DOHH2 (cell line): ENCODE measurements at regions not wholly inside any gene's neighbourhood (a gene's known extent, or its start where the extent isn't known, plus 50 kb on each side); places are given as distances from the start of the nearest gene placed in this dataset.
A peak's percentile ranks its signal among the peaks of the same experiment; 100 is the strongest.

Experiments used
- H3F3A ChIP-seq: fragments of 200-600 bp; sonication (generic), shearing (Covaris generic); 2 replicates; pipeline ENCODE4 v1.6.0; 2016; ENCODE audit warnings: antibody characterized with exemption, mild to moderate bottlenecking; ENCODE audit not compliant: control insufficient read depth, insufficient read depth
- H3K27ac ChIP-seq: fragments of 200-600 bp; sonication (generic); 2 replicates; pipeline ENCODE4 v1.5.1; 2014; ENCODE audit warnings: low read depth, mild to moderate bottlenecking, low read length, moderate library complexity
- H3K27me3 ChIP-seq: fragments of 200-600 bp; sonication (generic); 2 replicates; pipeline ENCODE4 v1.6.1; 2014; ENCODE audit warnings: mild to moderate bottlenecking, low read length, mixed read lengths; ENCODE audit not compliant: control insufficient read depth
- H3K36me3 ChIP-seq: fragments of 200-600 bp; sonication (generic); 2 replicates; pipeline ENCODE4 v1.6.1; 2014; ENCODE audit warnings: mild to moderate bottlenecking, low read length, moderate library complexity, mixed read lengths; ENCODE audit not compliant: control insufficient read depth
- H3K4me1 ChIP-seq: fragments of 200-600 bp; sonication (generic); 2 replicates; pipeline ENCODE4 v1.6.1; 2014; ENCODE audit warnings: mild to moderate bottlenecking, low read length, mixed read lengths; ENCODE audit not compliant: control insufficient read depth
- H3K4me2 ChIP-seq: fragments of 200-600 bp; sonication (generic); 2 replicates; pipeline ENCODE4 v1.6.0; 2014; ENCODE audit warnings: mild to moderate bottlenecking, low read length, moderate library complexity
- H3K4me3 ChIP-seq: fragments of 200-600 bp; sonication (generic); 2 replicates; pipeline ENCODE4 v1.5.1; 2014; ENCODE audit warnings: mild to moderate bottlenecking, low read length, mixed read lengths
- H3K79me2 ChIP-seq: fragments of 200-600 bp; sonication (generic); 2 replicates; pipeline ENCODE4 v1.6.1; 2014; ENCODE audit warnings: mild to moderate bottlenecking, low read length, mixed read lengths; ENCODE audit not compliant: control insufficient read depth
- H3K9me2 ChIP-seq: fragments of 200-600 bp; sonication (generic); replicated peaks from 2 replicates; pipeline ENCODE4 v1.6.1; 2014; ENCODE audit warnings: mild to moderate bottlenecking, low read length, mixed read lengths; ENCODE audit not compliant: control insufficient read depth
- H3K9me3 ChIP-seq: fragments of 200-600 bp; sonication (generic); 2 replicates; pipeline ENCODE4 v1.6.1; 2014; ENCODE audit warnings: antibody characterized with exemption, low read length, mixed read lengths; ENCODE audit not compliant: control insufficient read depth, insufficient read depth
- H4K20me1 ChIP-seq: fragments of 200-600 bp; sonication (generic); 2 replicates; pipeline ENCODE4 v1.6.0; 2014; ENCODE audit warnings: low read depth, mild to moderate bottlenecking, antibody characterized with exemption, low read length, moderate library complexity; ENCODE audit not compliant: control insufficient read depth, insufficient read depth
- EZH2phosphoT487 ChIP-seq: fragments of 200-600 bp; sonication (generic); IDR thresholded peaks from 2 replicates; pipeline ENCODE4 v1.6.1; 2017; ENCODE audit warnings: borderline replicate concordance, mild to moderate bottlenecking, antibody characterized with exemption, low read length, moderate library complexity, mixed read lengths
- TF ChIP-seq, protein P1 (sequence below): fragments of 200-600 bp; sonication (generic); IDR thresholded peaks from one replicate; pipeline ENCODE4 v1.5.1; 2014; ENCODE audit warnings: antibody characterized with exemption, mild to moderate bottlenecking, low read depth, low read length; ENCODE audit not compliant: poor library complexity, severe bottlenecking

DNA sequence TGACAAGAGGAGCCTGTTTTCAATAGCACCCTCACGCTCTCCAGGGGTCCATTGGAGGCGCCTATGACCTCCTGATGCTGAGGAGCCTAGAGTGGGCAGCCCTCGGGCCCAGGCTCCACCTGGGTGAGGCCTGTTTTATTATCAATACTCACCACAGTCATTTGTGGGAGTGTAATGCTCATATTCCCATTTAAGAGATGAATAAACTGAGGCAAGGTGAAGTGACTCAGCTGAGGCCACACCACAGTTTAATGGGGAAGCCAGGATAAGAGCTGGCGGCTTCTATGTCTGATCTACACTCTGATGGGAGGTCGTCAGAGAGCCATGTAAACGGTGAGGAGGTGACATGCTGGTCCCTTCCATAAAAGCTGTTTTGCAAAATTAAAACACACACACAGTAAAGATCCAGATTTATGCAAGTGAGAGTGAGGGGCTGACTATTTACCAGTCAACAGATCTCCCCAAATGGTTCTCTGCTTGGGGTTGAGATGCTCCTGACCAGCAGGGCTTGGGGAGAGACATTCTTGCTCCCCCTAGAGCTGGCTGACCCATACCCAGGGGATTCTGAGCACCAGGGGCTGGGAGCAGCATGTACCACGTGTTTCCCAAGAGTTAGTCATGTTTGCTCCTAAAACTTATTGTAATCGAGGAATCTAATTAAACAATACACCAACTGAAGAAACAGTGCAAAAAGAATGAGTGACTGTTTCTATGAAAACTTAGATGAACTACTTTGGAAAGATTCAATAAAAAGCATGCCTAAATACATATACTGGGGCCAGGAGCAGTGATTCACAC lies 81.0 kb upstream of the INSIG1 start:
- H4K20me1 ChIP-seq, result no peaks in the 10 kb centered on the region
- no peaks in the 10 kb centered on the region for H3K36me3 ChIP-seq
- H3K4me1 ChIP-seq, result peaks cover 15% of the 10 kb centered on the region
- H3K27me3 ChIP-seq, result no peaks in the 10 kb centered on the region
- no peak overlapping the region for H3K4me2 ChIP-seq
- H3K9me2 ChIP-seq, result no peaks in the 10 kb centered on the region
- H3K79me2 ChIP-seq, result no peaks in the 10 kb centered on the region
- TF ChIP-seq, protein P1, sequence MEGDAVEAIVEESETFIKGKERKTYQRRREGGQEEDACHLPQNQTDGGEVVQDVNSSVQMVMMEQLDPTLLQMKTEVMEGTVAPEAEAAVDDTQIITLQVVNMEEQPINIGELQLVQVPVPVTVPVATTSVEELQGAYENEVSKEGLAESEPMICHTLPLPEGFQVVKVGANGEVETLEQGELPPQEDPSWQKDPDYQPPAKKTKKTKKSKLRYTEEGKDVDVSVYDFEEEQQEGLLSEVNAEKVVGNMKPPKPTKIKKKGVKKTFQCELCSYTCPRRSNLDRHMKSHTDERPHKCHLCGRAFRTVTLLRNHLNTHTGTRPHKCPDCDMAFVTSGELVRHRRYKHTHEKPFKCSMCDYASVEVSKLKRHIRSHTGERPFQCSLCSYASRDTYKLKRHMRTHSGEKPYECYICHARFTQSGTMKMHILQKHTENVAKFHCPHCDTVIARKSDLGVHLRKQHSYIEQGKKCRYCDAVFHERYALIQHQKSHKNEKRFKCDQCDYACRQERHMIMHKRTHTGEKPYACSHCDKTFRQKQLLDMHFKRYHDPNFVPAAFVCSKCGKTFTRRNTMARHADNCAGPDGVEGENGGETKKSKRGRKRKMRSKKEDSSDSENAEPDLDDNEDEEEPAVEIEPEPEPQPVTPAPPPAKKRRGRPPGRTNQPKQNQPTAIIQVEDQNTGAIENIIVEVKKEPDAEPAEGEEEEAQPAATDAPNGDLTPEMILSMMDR, result no peak
- TF ChIP-seq EZH2phosphoT487, result no peak
- no peaks in the 10 kb centered on the region for H3K9me3 ChIP-seq
- no peak overlapping the region for H3K27ac ChIP-seq
- H3K4me3 ChIP-seq, result no peak overlapping the region
- H3F3A ChIP-seq, result no peaks in the 10 kb centered on the region

DNA sequence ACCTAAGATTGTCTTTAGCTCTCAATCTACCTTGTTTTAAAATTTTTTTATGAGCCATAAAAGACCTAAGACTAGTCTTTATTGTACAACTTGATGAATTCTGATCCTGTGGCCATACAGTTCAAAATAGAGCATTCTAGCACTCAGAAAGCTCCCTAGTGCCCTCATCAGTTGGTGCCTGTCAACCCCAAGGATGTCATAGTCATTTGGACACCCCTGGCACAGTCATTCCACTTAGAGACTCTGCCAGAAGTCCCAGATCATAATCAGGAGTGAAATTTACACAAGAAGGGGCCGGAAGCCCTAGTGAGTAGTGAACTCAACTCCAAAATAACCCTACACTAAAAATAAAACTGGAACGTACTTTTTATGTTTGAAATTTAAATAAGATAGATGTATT lies 80.0 kb upstream of the INSIG1 start:
- Histone ChIP-seq H3K36me3 (no peaks in the 10 kb centered on the region), H4K20me1 (no peaks in the 10 kb centered on the region), H3K4me2 (peak overlapping the region; percentile 20), H3K4me3 (no peak overlapping the region), H3K9me3 (no peaks in the 10 kb centered on the region), H3K4me1 (peaks cover 15% of the 10 kb centered on the region), H3K79me2 (no peaks in the 10 kb centered on the region), H3K9me2 (no peaks in the 10 kb centered on the region), H3K27me3 (no peaks in the 10 kb centered on the region), H3F3A (no peaks in the 10 kb centered on the region), H3K27ac (no peak overlapping the region)
- TF ChIP-seq EZH2phosphoT487, result no peak
- TF ChIP-seq, protein P1, result peak; percentile 8

DNA sequence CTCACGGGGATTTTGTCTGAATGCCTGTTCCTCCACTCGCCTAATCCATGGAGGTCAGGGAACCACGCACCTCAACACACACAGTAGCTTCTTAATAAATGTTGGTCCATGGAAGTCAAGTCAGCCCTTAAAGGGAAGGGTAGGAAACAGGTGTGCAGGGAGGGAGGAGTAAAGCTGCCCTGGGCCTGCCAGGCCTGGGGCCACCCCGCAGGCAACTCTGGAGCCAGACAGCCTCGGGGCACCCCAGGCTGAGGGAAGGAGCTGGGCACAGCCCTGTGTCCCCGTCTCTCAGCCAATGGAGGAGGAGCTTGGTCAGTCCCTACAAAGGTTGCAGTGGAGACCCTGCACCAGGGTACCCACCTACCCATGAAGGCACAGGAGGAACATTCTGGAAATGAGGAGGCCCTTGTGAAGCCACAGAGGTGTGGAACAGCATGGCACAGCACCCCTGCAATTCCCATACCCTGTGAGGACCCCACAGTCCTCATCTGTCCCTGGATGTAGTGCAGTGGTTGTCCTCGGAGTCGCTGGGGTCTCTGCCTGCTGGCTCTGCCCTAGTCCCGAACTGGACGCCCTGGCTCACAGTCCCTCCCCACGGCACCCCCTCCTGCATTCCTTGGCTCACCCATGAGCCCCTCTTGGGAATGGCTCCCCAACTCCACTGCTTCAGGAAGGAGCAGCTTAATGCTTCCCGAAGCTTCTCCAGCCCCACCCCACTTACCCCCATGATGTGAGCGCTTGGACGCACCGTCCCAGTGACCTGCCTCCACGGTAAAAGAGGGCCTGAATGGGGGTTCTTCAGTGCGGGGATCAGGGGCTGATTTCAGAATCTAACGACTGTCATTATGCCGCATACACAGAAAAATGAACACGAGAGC lies 79.2 kb upstream of the INSIG1 start:
- H3K9me3 ChIP-seq, result no peaks in the 10 kb centered on the region
- H3K4me1 ChIP-seq, result peaks cover 15% of the 10 kb centered on the region
- no peaks in the 10 kb centered on the region for H3F3A ChIP-seq
- H4K20me1 ChIP-seq, result no peaks in the 10 kb centered on the region
- no peaks in the 10 kb centered on the region for H3K36me3 ChIP-seq
- H3K27ac ChIP-seq, result no peak overlapping the region
- no peaks in the 10 kb centered on the region for H3K27me3 ChIP-seq
- no peaks in the 10 kb centered on the region for H3K79me2 ChIP-seq
- TF ChIP-seq EZH2phosphoT487, result no peak
- TF ChIP-seq, protein P1, result no peak
- no peaks in the 10 kb centered on the region for H3K9me2 ChIP-seq
- no peak overlapping the region for H3K4me3 ChIP-seq
- peak overlapping the region; percentile 20; the same call in 1 of the 2 replicates for H3K4me2 ChIP-seq
